NB4 (cell line): ENCODE measurements at regions not wholly inside any gene's neighbourhood (a gene's known extent, or its start where the extent isn't known, plus 50 kb on each side); places are given as distances from the start of the nearest gene placed in this dataset.

Experiments used
- POLR2A ChIP-seq: IDR thresholded peaks from 2 replicates; pipeline ENCODE4 v1.6.1; 2011; ENCODE audit warnings: mild to moderate bottlenecking; ENCODE audit not compliant: insufficient read length; ENCODE audit errors: extremely low read depth
- TF ChIP-seq, protein P1 (sequence below): IDR thresholded peaks from one replicate; pipeline ENCODE4 v1.5.1; 2012; ENCODE audit warnings: low read depth, low read length

DNA sequence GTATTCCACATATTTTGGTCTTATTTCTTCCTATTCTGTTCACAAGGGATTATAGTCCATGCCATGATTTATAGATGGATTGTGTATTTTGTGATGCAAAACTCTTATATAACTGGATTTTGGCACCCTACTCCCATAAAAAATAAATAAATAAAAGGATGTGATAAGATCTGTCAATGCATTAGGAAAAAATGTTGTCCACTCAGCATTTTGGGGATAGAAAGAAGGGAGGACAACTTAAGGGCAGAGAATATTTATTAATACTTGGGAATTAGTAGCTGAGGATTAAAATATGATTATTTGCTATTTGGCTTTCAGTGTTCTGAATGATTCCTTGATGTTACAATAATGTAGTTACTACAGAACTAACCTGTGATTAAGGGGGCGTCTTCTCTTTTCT is 682.6 kb downstream of the ZBBX start:
- TF ChIP-seq, protein P1, sequence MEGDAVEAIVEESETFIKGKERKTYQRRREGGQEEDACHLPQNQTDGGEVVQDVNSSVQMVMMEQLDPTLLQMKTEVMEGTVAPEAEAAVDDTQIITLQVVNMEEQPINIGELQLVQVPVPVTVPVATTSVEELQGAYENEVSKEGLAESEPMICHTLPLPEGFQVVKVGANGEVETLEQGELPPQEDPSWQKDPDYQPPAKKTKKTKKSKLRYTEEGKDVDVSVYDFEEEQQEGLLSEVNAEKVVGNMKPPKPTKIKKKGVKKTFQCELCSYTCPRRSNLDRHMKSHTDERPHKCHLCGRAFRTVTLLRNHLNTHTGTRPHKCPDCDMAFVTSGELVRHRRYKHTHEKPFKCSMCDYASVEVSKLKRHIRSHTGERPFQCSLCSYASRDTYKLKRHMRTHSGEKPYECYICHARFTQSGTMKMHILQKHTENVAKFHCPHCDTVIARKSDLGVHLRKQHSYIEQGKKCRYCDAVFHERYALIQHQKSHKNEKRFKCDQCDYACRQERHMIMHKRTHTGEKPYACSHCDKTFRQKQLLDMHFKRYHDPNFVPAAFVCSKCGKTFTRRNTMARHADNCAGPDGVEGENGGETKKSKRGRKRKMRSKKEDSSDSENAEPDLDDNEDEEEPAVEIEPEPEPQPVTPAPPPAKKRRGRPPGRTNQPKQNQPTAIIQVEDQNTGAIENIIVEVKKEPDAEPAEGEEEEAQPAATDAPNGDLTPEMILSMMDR: no peak
- TF ChIP-seq POLR2A: no peak
